HEK293 (cell line): ENCODE measurements at regions not wholly inside any gene's neighbourhood (a gene's known extent, or its start where the extent isn't known, plus 50 kb on each side); places are given as distances from the start of the nearest gene placed in this dataset.

Source experiments
- CTCF ChIA-PET: fragments of 350-600 bp; formaldehyde crosslinking; extraction: SDS; loops from one replicate; lab custom pipeline; 2021; ENCODE audit warnings: antibody characterized with exemption; lab: Yijun Ruan, JAX
- POLR2A ChIA-PET: fragments of 300-600 bp; formaldehyde crosslinking; extraction: SDS; loops from one replicate; lab custom pipeline; 2020; ENCODE audit warnings: antibody characterized with exemption, inconsistent platforms; lab: Yijun Ruan, JAX
- H3K27ac ChIP-seq: fragments of 200-500 bp; sonication (Bioruptor generic); 2 replicates; pipeline ENCODE4 v1.5.1; 2014; ENCODE audit warnings: low read depth, low read length, control low read depth, inconsistent platforms; ENCODE audit errors: extremely low read depth
- H3K36me3 ChIP-seq, 2 experiments: fragments of 200-500 bp in 1 of 2; sonication (Bioruptor generic) in 1 of 2; 1 replicate in 1 of 2; 2 replicates in 1 of 2; pipeline ENCODE4 v1.5.1; 2014 to 2017; ENCODE audit warnings: inconsistent platforms in 2 of 2, low read length in 2 of 2; ENCODE audit not compliant: control insufficient read depth in 2 of 2, insufficient read depth in 1 of 2
- H3K4me1 ChIP-seq: fragments of 200-500 bp; sonication (Bioruptor generic); 2 replicates; pipeline ENCODE4 v1.5.1; 2014; ENCODE audit warnings: mild to moderate bottlenecking, low read length, inconsistent platforms; ENCODE audit not compliant: control insufficient read depth, insufficient read depth
- H3K4me3 ChIP-seq: 2 replicates; pipeline ENCODE4 v1.5.1; 2011; ENCODE audit warnings: low read depth, mild to moderate bottlenecking, control low read depth, low read length, moderate library complexity
- H3K9me3 ChIP-seq: fragments of 200-500 bp; sonication (Bioruptor generic); 2 replicates; pipeline ENCODE4 v1.5.1; 2014; ENCODE audit warnings: low read depth, low read length, inconsistent platforms; ENCODE audit not compliant: control insufficient read depth, insufficient read depth
- EGR2 ChIP-seq: fragments of 450-650 bp; formaldehyde crosslinking; IDR thresholded peaks from 2 replicates; pipeline ENCODE4 v1.5.1; 2016; ENCODE audit warnings: low read depth, missing biosample characterization, missing genetic modification characterization
- GFI1B ChIP-seq: fragments of 450-650 bp; formaldehyde crosslinking; IDR thresholded peaks from 2 replicates; pipeline ENCODE4 v1.5.1; 2016; ENCODE audit warnings: missing biosample characterization, missing genetic modification characterization
- IKZF3 ChIP-seq: fragments of 450-650 bp; IDR thresholded peaks from 2 replicates; pipeline ENCODE4 v1.5.0; 2018; ENCODE audit warnings: missing biosample characterization, mild to moderate bottlenecking, missing genetic modification characterization, moderate library complexity
- KLF8 ChIP-seq: fragments of 450-650 bp; formaldehyde crosslinking; IDR thresholded peaks from 2 replicates; pipeline ENCODE4 v1.5.1; 2016; ENCODE audit warnings: missing biosample characterization, missing genetic modification characterization
- OVOL3 ChIP-seq: fragments of 450-650 bp; formaldehyde crosslinking; IDR thresholded peaks from 2 replicates; pipeline ENCODE4 v1.5.1; 2016; ENCODE audit warnings: missing biosample characterization, missing genetic modification characterization
- RBAK ChIP-seq: fragments of 450-650 bp; formaldehyde crosslinking; IDR thresholded peaks from 2 replicates; pipeline ENCODE4 v1.5.1; 2016; ENCODE audit warnings: missing biosample characterization, missing genetic modification characterization
- ZFHX2 ChIP-seq: fragments of 450-650 bp; formaldehyde crosslinking; conservative IDR thresholded peaks from 2 replicates; pipeline ENCODE4 v1.5.1; 2016; ENCODE audit warnings: missing biosample characterization, missing genetic modification characterization
- ZNF202 ChIP-seq: fragments of 450-650 bp; formaldehyde crosslinking; IDR thresholded peaks from 2 replicates; pipeline ENCODE4 v1.5.1; 2016; ENCODE audit warnings: missing biosample characterization, missing genetic modification characterization, borderline replicate concordance
- ZNF211 ChIP-seq: fragments of 450-650 bp; formaldehyde crosslinking; IDR thresholded peaks from 2 replicates; pipeline ENCODE4 v1.5.1; 2016; ENCODE audit warnings: low read depth, missing biosample characterization, missing genetic modification characterization
- ZNF350 ChIP-seq: fragments of 450-650 bp; formaldehyde crosslinking; IDR thresholded peaks from 2 replicates; pipeline ENCODE4 v1.5.0; 2017; ENCODE audit warnings: missing biosample characterization, mild to moderate bottlenecking, missing genetic modification characterization
- ZNF391 ChIP-seq: fragments of 450-650 bp; formaldehyde crosslinking; IDR thresholded peaks from 2 replicates; pipeline ENCODE4 v1.5.1; 2016; ENCODE audit warnings: low read depth, missing biosample characterization, missing genetic modification characterization, borderline replicate concordance
- ZNF544 ChIP-seq: fragments of 450-650 bp; formaldehyde crosslinking; IDR thresholded peaks from 2 replicates; pipeline ENCODE4 v1.5.0; 2017; ENCODE audit warnings: missing biosample characterization, missing genetic modification characterization
- ZNF558 ChIP-seq: fragments of 450-650 bp; formaldehyde crosslinking; IDR thresholded peaks from 2 replicates; pipeline ENCODE4 v1.5.1; 2016; ENCODE audit warnings: missing biosample characterization, missing genetic modification characterization
- ZNF571 ChIP-seq: fragments of 450-650 bp; formaldehyde crosslinking; IDR thresholded peaks from 2 replicates; pipeline ENCODE4 v1.5.0; 2017; ENCODE audit warnings: missing biosample characterization, missing genetic modification characterization
- ZNF677 ChIP-seq: fragments of 450-650 bp; IDR thresholded peaks from 2 replicates; pipeline ENCODE4 v1.5.0; 2018; ENCODE audit warnings: missing biosample characterization, mild to moderate bottlenecking, missing genetic modification characterization, moderate library complexity
- ZNF747 ChIP-seq: fragments of 450-650 bp; formaldehyde crosslinking; IDR thresholded peaks from 2 replicates; pipeline ENCODE4 v1.5.1; 2016; ENCODE audit warnings: missing biosample characterization, missing genetic modification characterization
- ZNF768 ChIP-seq: fragments of 450-650 bp; formaldehyde crosslinking; IDR thresholded peaks from 2 replicates; pipeline ENCODE4 v1.5.1; 2018; ENCODE audit warnings: missing biosample characterization, mild to moderate bottlenecking, missing genetic modification characterization
- TF ChIP-seq, protein P1 (sequence below): fragments of 450-650 bp; formaldehyde crosslinking; IDR thresholded peaks from 2 replicates; pipeline ENCODE4 v1.5.1; 2017; ENCODE audit warnings: missing biosample characterization, missing genetic modification characterization
- TF ChIP-seq, protein P2 (sequence below): fragments of 450-650 bp; formaldehyde crosslinking; IDR thresholded peaks from 2 replicates; pipeline ENCODE4 v1.5.1; 2016; ENCODE audit warnings: missing biosample characterization, missing genetic modification characterization, borderline replicate concordance
- TF ChIP-seq, protein P3 (sequence below): fragments of 450-650 bp; formaldehyde crosslinking; IDR thresholded peaks from 2 replicates; pipeline ENCODE4 v1.5.1; 2016; ENCODE audit warnings: missing biosample characterization, missing genetic modification characterization
- TF ChIP-seq, protein P4 (sequence below): fragments of 450-650 bp; formaldehyde crosslinking; IDR thresholded peaks from 2 replicates; pipeline ENCODE4 v1.5.1; 2016; ENCODE audit warnings: missing biosample characterization, missing genetic modification characterization
- TF ChIP-seq, protein P5 (sequence below): IDR thresholded peaks from 2 replicates; pipeline ENCODE4 v1.6.1; 2011; ENCODE audit warnings: mild to moderate bottlenecking, low read depth, low read length, borderline replicate concordance
- TF ChIP-seq, protein P6 (sequence below): fragments of 450-650 bp; formaldehyde crosslinking; IDR thresholded peaks from 2 replicates; pipeline ENCODE4 v1.5.1; 2016; ENCODE audit warnings: missing biosample characterization, missing genetic modification characterization

DNA sequence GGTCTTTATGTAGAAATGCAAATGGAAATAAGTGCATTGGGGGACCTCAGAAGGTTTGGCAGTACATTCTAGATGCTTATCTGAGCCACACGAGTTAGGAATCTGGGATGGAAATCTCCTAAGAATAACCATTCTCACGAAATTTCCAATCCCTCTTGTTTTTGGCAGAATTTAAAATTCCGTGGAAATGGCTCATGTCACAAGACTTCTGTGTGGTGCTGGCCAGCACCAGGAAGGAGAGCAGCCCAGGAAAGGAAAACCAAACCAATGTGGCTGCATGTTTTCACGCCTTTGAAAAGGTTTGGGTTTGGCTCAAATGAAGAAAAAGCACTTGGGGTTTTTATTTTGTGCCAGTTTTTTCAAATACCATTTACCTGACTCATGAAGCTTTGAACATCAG is 80.1 kb upstream of the KCNK2 start:
- H3K4me1 ChIP-seq: peaks cover 17% of the 10 kb centered on the region
- H3K9me3 ChIP-seq: no peaks in the 10 kb centered on the region
- POLR2A ChIA-PET: no interaction called here
- no peaks in the 10 kb centered on the region for H3K36me3 ChIP-seq
- TF ChIP-seq ZFHX2 (no peak), GFI1B (tag by site-specific recombination) (no peak), ZNF391 (tag by site-specific recombination) (no peak), ZNF747 (tag by site-specific recombination) (no peak), ZNF677 (tag by site-specific recombination) (no peak), ZNF558 (tag by site-specific recombination) (no peak), ZNF350 (tag by site-specific recombination) (no peak), ZNF768 (tag by site-specific recombination) (no peak), ZNF571 (tag by site-specific recombination) (no peak), ZNF544 (no peak), OVOL3 (no peak), RBAK (tag by site-specific recombination) (no peak)
- TF ChIP-seq, protein P1, sequence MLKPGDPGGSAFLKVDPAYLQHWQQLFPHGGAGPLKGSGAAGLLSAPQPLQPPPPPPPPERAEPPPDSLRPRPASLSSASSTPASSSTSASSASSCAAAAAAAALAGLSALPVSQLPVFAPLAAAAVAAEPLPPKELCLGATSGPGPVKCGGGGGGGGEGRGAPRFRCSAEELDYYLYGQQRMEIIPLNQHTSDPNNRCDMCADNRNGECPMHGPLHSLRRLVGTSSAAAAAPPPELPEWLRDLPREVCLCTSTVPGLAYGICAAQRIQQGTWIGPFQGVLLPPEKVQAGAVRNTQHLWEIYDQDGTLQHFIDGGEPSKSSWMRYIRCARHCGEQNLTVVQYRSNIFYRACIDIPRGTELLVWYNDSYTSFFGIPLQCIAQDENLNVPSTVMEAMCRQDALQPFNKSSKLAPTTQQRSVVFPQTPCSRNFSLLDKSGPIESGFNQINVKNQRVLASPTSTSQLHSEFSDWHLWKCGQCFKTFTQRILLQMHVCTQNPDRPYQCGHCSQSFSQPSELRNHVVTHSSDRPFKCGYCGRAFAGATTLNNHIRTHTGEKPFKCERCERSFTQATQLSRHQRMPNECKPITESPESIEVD (tag by site-specific recombination): no peak
- TF ChIP-seq, protein P2, sequence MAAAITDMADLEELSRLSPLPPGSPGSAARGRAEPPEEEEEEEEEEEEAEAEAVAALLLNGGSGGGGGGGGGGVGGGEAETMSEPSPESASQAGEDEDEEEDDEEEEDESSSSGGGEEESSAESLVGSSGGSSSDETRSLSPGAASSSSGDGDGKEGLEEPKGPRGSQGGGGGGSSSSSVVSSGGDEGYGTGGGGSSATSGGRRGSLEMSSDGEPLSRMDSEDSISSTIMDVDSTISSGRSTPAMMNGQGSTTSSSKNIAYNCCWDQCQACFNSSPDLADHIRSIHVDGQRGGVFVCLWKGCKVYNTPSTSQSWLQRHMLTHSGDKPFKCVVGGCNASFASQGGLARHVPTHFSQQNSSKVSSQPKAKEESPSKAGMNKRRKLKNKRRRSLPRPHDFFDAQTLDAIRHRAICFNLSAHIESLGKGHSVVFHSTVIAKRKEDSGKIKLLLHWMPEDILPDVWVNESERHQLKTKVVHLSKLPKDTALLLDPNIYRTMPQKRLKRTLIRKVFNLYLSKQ: no peak
- TF ChIP-seq, protein P3, sequence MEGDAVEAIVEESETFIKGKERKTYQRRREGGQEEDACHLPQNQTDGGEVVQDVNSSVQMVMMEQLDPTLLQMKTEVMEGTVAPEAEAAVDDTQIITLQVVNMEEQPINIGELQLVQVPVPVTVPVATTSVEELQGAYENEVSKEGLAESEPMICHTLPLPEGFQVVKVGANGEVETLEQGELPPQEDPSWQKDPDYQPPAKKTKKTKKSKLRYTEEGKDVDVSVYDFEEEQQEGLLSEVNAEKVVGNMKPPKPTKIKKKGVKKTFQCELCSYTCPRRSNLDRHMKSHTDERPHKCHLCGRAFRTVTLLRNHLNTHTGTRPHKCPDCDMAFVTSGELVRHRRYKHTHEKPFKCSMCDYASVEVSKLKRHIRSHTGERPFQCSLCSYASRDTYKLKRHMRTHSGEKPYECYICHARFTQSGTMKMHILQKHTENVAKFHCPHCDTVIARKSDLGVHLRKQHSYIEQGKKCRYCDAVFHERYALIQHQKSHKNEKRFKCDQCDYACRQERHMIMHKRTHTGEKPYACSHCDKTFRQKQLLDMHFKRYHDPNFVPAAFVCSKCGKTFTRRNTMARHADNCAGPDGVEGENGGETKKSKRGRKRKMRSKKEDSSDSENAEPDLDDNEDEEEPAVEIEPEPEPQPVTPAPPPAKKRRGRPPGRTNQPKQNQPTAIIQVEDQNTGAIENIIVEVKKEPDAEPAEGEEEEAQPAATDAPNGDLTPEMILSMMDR (tag by site-specific recombination): no peak
- TF ChIP-seq, protein P4, sequence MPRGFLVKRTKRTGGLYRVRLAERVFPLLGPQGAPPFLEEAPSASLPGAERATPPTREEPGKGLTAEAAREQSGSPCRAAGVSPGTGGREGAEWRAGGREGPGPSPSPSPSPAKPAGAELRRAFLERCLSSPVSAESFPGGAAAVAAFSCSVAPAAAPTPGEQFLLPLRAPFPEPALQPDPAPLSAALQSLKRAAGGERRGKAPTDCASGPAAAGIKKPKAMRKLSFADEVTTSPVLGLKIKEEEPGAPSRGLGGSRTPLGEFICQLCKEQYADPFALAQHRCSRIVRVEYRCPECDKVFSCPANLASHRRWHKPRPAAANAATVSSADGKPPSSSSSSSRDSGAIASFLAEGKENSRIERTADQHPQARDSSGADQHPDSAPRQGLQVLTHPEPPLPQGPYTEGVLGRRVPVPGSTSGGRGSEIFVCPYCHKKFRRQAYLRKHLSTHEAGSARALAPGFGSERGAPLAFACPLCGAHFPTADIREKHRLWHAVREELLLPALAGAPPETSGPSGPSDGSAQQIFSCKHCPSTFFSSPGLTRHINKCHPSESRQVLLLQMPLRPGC (tag by site-specific recombination): no peak
- TF ChIP-seq, protein P5, sequence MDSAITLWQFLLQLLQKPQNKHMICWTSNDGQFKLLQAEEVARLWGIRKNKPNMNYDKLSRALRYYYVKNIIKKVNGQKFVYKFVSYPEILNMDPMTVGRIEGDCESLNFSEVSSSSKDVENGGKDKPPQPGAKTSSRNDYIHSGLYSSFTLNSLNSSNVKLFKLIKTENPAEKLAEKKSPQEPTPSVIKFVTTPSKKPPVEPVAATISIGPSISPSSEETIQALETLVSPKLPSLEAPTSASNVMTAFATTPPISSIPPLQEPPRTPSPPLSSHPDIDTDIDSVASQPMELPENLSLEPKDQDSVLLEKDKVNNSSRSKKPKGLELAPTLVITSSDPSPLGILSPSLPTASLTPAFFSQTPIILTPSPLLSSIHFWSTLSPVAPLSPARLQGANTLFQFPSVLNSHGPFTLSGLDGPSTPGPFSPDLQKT: no peak
- no peak overlapping the region for H3K4me3 ChIP-seq
- CTCF ChIA-PET: interaction anchor here (0.7 kb wide), 1 partner anchor 88 kb away, joined by 3 read pairs; no protein-coding TSS in a partner anchor
- H3K27ac ChIP-seq: no peak overlapping the region

DNA sequence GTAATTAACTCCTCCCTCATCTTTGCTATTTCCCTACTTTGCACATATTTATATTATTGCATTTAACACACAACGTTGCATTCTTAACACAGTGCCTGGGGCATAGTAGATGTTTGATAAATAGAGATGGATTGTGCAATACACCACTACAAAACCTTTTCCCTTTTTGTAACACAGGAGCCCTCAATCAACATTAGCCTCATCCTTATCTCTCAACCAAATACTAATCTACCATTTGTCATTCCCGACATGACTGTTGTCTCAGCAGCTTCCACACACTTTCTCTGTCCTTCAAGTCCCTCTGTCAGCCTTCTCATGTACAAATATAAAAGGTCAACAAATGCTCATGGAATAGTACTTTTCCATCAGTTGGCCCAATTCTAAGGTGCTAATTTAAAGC is 78.9 kb upstream of the KCNK2 start:
- Histone ChIP-seq H3K4me3 (no peak overlapping the region), H3K27ac (no peak overlapping the region), H3K36me3 (no peaks in the 10 kb centered on the region), H3K9me3 (no peaks in the 10 kb centered on the region), H3K4me1 (peaks cover 17% of the 10 kb centered on the region)
- ChIA-PET CTCF (no interaction called here), POLR2A (no interaction called here)
- TF ChIP-seq KLF8 (tag by site-specific recombination) (no peak), IKZF3 (tag by site-specific recombination) (no peak), ZNF571 (tag by site-specific recombination) (no peak), ZNF211 (no peak), ZFHX2 (no peak), EGR2 (tag by site-specific recombination) (no peak), ZNF202 (no peak), ZNF558 (tag by site-specific recombination) (no peak)
- TF ChIP-seq, protein P6, sequence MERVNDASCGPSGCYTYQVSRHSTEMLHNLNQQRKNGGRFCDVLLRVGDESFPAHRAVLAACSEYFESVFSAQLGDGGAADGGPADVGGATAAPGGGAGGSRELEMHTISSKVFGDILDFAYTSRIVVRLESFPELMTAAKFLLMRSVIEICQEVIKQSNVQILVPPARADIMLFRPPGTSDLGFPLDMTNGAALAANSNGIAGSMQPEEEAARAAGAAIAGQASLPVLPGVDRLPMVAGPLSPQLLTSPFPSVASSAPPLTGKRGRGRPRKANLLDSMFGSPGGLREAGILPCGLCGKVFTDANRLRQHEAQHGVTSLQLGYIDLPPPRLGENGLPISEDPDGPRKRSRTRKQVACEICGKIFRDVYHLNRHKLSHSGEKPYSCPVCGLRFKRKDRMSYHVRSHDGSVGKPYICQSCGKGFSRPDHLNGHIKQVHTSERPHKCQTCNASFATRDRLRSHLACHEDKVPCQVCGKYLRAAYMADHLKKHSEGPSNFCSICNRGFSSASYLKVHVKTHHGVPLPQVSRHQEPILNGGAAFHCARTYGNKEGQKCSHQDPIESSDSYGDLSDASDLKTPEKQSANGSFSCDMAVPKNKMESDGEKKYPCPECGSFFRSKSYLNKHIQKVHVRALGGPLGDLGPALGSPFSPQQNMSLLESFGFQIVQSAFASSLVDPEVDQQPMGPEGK (tag by site-specific recombination): no peak
